Epithelial cell of esophagus (primary cell): ENCODE measurements at regions not wholly inside any gene's neighbourhood (a gene's known extent, or its start where the extent isn't known, plus 50 kb on each side); places are given as distances from the start of the nearest gene placed in this dataset.
"Not testable (repeated sequence)": the region's sequence is repeated elsewhere in the genome, so short reads cannot be mapped to it uniquely, and the experiment has no call there.

ENCODE experiments used
- DNase-seq: peaks from one replicate; pipeline ENCODE4 v3.0.0; 2010; ENCODE audit warnings: low read depth
- H3K4me3 ChIP-seq: 2 replicates; pipeline ENCODE4 v1.5.1; 2011; ENCODE audit warnings: mild to moderate bottlenecking, low read length, control low read depth
- CTCF ChIP-seq: IDR thresholded peaks from 2 replicates; pipeline ENCODE4 v1.5.1; 2011; ENCODE audit warnings: low read depth, mild to moderate bottlenecking, low read length, control low read depth, inconsistent platforms; ENCODE audit not compliant: insufficient read depth; ENCODE audit errors: missing control alignments

GRCh38 chr14:22213120-22213519, 375.9 kb downstream of the DAD1 start:
- no peak overlapping the region for H3K4me3 ChIP-seq
- no peak for TF ChIP-seq CTCF
- peak; percentile 96 for DNase-seq

DNA sequence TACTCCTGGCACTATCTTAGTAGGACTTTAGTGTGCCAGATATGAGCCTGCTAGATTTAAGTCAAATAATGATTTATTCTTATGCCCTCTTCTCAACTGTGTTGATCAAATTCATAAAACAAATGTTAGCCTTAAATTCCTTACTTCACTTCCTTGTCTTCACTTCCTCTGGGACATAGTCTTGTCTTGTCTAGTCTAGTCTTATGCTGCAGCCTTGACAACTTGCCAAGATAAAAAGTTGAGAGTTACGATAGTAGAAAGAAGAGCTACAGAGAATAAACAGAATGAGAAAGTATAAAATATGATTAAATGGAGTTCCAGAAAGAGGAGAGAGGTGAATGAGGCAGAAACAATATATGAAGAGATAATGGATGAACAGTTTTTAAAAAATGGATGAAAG, 378.1 kb downstream of the DAD1 start:
- DNase-seq = peak; percentile 75
- no peak overlapping the region for H3K4me3 ChIP-seq
- no peak for TF ChIP-seq CTCF

DNA sequence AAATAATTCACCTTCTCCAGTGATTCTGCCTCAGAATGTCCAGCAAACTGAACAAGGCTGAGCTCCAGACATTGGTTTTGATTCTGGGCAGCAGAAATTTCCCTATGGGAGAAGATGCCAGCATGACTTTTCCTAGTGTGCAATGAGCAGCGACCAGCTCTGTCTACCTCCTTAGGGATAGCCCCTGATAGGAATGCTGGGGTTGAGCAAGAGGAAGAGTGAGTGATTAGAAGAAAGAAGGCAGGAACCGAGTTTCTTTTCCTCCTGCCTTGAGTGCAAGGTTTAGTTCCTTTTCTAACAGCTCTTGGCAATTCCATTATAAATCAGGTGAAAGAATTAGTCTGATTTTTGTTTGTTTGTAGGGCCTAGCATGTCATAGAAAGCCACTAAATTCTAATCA, 379.0 kb downstream of the DAD1 start:
- no peak overlapping the region for H3K4me3 ChIP-seq
- DNase-seq = peak; percentile 51
- no peak for TF ChIP-seq CTCF

DNA sequence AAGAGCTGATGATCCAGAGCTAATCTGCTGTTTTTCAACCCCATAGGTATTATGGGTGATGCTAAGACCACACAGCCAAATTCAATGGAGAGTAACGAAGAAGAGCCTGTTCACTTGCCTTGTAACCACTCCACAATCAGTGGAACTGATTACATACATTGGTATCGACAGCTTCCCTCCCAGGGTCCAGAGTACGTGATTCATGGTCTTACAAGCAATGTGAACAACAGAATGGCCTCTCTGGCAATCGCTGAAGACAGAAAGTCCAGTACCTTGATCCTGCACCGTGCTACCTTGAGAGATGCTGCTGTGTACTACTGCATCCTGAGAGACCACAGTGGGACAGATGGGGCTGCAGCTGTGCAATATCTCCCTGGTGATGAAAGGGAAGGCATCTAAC, 386.0 kb downstream of the DAD1 start:
- no peak for TF ChIP-seq CTCF
- H3K4me3 ChIP-seq = no peak overlapping the region
- DNase-seq = no peak

GRCh38 chr14:22202313-22202712, 386.7 kb downstream of the DAD1 start:
- no peak for TF ChIP-seq CTCF
- no peak for DNase-seq
- H3K4me3 ChIP-seq = no peak overlapping the region

DNA sequence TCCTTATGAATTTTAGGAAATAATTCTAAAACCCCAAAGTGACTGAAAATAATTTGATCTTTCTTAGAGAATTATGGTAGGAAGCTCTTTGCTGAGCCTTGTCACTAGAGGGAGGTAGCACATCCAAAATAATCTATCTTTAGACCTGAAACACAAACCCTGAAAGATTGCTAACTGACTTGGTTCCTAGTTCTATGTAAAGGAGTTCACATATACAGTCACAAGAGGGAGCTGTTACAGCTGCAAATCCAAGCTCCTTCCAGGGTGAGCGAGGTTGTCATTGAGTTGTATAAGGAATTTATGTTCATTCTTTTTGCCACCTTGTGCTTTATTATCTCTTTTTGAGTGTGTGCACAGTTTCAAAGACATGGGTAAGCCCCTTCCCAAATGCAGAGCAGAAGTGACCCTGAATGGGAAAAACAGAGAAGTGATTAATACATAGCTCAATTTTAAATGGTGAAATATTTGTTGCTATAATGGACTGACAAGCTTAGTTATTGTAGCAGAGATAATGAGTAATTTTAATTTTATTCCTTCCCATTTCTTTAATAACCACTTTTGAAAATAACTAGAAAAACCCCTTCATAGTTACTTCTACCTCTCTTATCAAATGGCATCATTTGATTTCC, 387.9 kb downstream of the DAD1 start:
- no peak overlapping the region for H3K4me3 ChIP-seq
- TF ChIP-seq CTCF = peak; percentile 92
- DNase-seq = peak; percentile 78

DNA sequence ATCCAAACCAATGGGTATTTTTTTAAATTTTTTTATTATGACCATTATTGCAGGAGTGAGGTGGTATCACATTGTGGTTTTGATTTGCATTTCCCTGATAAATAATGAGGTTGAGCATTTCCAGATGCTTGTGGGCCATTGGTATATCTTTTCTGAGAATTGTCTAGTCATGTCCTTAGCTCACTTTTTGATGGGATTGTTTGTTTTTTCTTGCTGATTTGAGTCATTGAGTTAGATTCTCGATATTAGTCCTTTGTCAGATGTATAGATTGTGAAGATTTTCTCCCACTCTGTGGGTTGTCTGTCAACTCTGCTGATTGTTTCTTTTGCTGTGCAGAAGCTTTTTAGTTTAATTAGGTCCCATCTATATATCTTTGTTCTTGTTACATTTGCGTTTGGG, 388.9 kb downstream of the DAD1 start:
- not testable (repeated sequence) for H3K4me3 ChIP-seq, DNase-seq
